RWPE2 (cell line): ENCODE measurements at regions not wholly inside any gene's neighbourhood (a gene's known extent, or its start where the extent isn't known, plus 50 kb on each side); places are given as distances from the start of the nearest gene placed in this dataset.

Experiments
- ATAC-seq: fragments of 200-7000 bp; cut with Tn5 transposase; 3 replicates; pipeline ENCODE4 v1.9.1; 2021; ENCODE audit warnings: low read depth
- DNase-seq: peaks from one replicate; pipeline ENCODE4 v3.0.0-alpha.2; 2020; ENCODE audit warnings: low spot score
- H3K27ac ChIP-seq: fragments of 450-650 bp; 2 replicates; pipeline ENCODE4 v1.5.1; 2017; ENCODE audit warnings: mild to moderate bottlenecking; ENCODE audit not compliant: poor library complexity, severe bottlenecking
- H3K27me3 ChIP-seq: fragments of 250-450 bp; sonication (Bioruptor Pico); 2 replicates; pipeline ENCODE4 v1.5.1; 2021; ENCODE audit warnings: mild to moderate bottlenecking, moderate library complexity; ENCODE audit not compliant: insufficient read depth, poor library complexity, severe bottlenecking
- H3K36me3 ChIP-seq: fragments of 250-450 bp; sonication (Bioruptor Pico); 2 replicates; pipeline ENCODE4 v1.5.1; 2020; ENCODE audit warnings: low read depth, mild to moderate bottlenecking, moderate library complexity
- H3K4me1 ChIP-seq: fragments of 250-450 bp; sonication (Bioruptor Pico); 2 replicates; pipeline ENCODE4 v1.5.1; 2021; ENCODE audit warnings: mild to moderate bottlenecking, moderate library complexity; ENCODE audit not compliant: insufficient read depth, poor library complexity, severe bottlenecking
- H3K4me3 ChIP-seq: fragments of 250-450 bp; sonication (Bioruptor Pico); 2 replicates; pipeline ENCODE4 v1.5.1; 2021; ENCODE audit warnings: mild to moderate bottlenecking, moderate library complexity; ENCODE audit not compliant: severe bottlenecking
- H3K9me3 ChIP-seq: fragments of 250-450 bp; sonication (Bioruptor Pico); 2 replicates; pipeline ENCODE4 v1.5.1; 2021; ENCODE audit warnings: mild to moderate bottlenecking, moderate library complexity; ENCODE audit not compliant: severe bottlenecking
- CTCF ChIP-seq: fragments of 450-650 bp; IDR thresholded peaks from one replicate; pipeline ENCODE4 v1.5.1; 2017; ENCODE audit warnings: mild to moderate bottlenecking, moderate library complexity; ENCODE audit not compliant: poor library complexity, severe bottlenecking

DNA sequence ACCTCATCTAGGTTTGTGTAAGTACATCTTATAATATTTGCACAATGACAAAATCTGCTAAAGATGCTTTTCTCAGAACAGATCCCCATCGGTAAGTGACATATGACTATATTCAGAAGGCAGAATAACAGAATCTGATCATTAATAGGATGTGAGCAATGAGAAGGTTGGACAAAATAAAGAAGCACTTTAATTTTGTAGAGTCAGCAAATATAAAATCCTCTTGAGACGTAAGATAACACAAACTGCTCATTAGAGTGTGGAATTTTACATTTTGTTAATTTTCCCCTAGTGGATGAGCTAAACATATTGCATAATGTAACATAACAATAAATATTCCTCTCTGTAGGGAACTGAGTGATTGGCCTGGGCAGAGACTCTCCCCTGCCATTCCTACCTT, 658.4 kb upstream of the ZP4 start:
- Histone ChIP-seq H3K27me3 (no peaks in the 10 kb centered on the region), H3K4me1 (no peaks in the 10 kb centered on the region), H3K27ac (no peak overlapping the region), H3K4me3 (no peak overlapping the region), H3K9me3 (no peaks in the 10 kb centered on the region), H3K36me3 (no peaks in the 10 kb centered on the region)
- no peak for TF ChIP-seq CTCF
- DNase-seq, result no peak
- no peak for ATAC-seq

- no peak for ATAC-seq
- H3K27ac ChIP-seq, result no peak overlapping the region
- DNase-seq, result no peak
- H3K4me1 ChIP-seq, result no peaks in the 10 kb centered on the region
- no peak overlapping the region for H3K4me3 ChIP-seq
- no peaks in the 10 kb centered on the region for H3K36me3 ChIP-seq
- no peaks in the 10 kb centered on the region for H3K9me3 ChIP-seq
- no peak for TF ChIP-seq CTCF
- no peaks in the 10 kb centered on the region for H3K27me3 ChIP-seq
Observed at GRCh38 chr1:238546118-238546517, 655.4 kb upstream of the ZP4 start.

GRCh38 chr1:238537641-238538040, 646.9 kb upstream of the ZP4 start:
- ATAC-seq (no peak), DNase-seq (no peak)
- H3K4me1 ChIP-seq, result no peaks in the 10 kb centered on the region
- H3K27me3 ChIP-seq, result no peaks in the 10 kb centered on the region
- H3K27ac ChIP-seq, result no peak overlapping the region
- no peak overlapping the region for H3K4me3 ChIP-seq
- H3K9me3 ChIP-seq, result no peaks in the 10 kb centered on the region
- no peak for TF ChIP-seq CTCF
- no peaks in the 10 kb centered on the region for H3K36me3 ChIP-seq

GRCh38 chr1:238530209-238530851, 639.6 kb upstream of the ZP4 start:
- no peak for TF ChIP-seq CTCF

GRCh38 chr1:238517711-238518110, 627.0 kb upstream of the ZP4 start:
- no peak overlapping the region for H3K27ac ChIP-seq
- no peak for TF ChIP-seq CTCF
- no peaks in the 10 kb centered on the region for H3K4me1 ChIP-seq
- H3K9me3 ChIP-seq, result no peaks in the 10 kb centered on the region
- no peaks in the 10 kb centered on the region for H3K27me3 ChIP-seq
- no peak overlapping the region for H3K4me3 ChIP-seq
- ATAC-seq (no peak), DNase-seq (no peak)
- H3K36me3 ChIP-seq, result no peaks in the 10 kb centered on the region

More at GRCh38 chr1:238530209-238530851, 639.6 kb upstream of the ZP4 start:
- Histone ChIP-seq H3K9me3 (no peaks in the 10 kb centered on the region), H3K36me3 (no peaks in the 10 kb centered on the region), H3K4me1 (no peaks in the 10 kb centered on the region), H3K27me3 (no peaks in the 10 kb centered on the region), H3K4me3 (no peak overlapping the region), H3K27ac (no peak overlapping the region)
- DNase-seq (no peak), ATAC-seq (no peak)
